Adipocyte (in vitro differentiated cells): ENCODE measurements at regions not wholly inside any gene's neighbourhood (a gene's known extent, or its start where the extent isn't known, plus 50 kb on each side); places are given as distances from the start of the nearest gene placed in this dataset.
"Not testable (repeated sequence)": the region's sequence is repeated elsewhere in the genome, so short reads cannot be mapped to it uniquely, and the experiment has no call there.

Experiments
- DNase-seq: peaks from one replicate; pipeline ENCODE4 v3.0.0-alpha.2; 2015; ENCODE audit warnings: low read depth
- H3K27me3 ChIP-seq: replicated peaks from 2 replicates; pipeline ENCODE4 v1.7.0; 2013; ENCODE audit warnings: mild to moderate bottlenecking, low read length, moderate library complexity; ENCODE audit not compliant: control insufficient read depth, insufficient read depth
- H3K36me3 ChIP-seq: 2 replicates; pipeline ENCODE4 v1.7.0; 2013; ENCODE audit warnings: low read length, mild to moderate bottlenecking, moderate library complexity; ENCODE audit not compliant: control insufficient read depth, insufficient read depth, severe bottlenecking
- H3K4me1 ChIP-seq: 2 replicates; pipeline ENCODE4 v1.7.0; 2013; ENCODE audit warnings: mild to moderate bottlenecking, low read length, moderate library complexity; ENCODE audit not compliant: control insufficient read depth, insufficient read depth
- H3K4me3 ChIP-seq: 2 replicates; pipeline ENCODE4 v1.7.0; 2013; ENCODE audit warnings: mild to moderate bottlenecking, low read length, moderate library complexity
- H3K9ac ChIP-seq: 2 replicates; pipeline ENCODE4 v1.7.0; 2013; ENCODE audit warnings: mild to moderate bottlenecking, low read length, moderate library complexity
- H3K9me3 ChIP-seq: 2 replicates; pipeline ENCODE4 v1.7.0; 2013; ENCODE audit warnings: mild to moderate bottlenecking, low read length, moderate library complexity; ENCODE audit not compliant: control insufficient read depth

DNA sequence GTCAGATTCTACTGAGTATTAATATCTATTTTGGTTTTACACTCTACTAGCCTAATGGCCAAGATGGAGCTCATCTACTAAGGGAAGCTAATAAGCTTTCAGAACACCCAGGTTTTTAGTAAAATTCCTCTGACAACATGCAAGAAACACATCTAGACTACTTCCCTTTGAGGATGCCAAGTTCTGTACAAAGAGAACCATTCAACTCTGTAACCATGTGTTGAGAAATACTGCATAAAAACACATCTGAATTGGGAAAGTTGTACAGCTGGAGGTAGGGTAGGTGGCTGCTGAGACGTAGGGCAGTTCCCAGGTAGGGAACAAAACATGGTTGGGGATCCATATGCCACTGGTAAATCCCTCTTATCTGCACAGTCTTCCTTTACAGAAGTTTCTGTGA is 66.2 kb downstream of the SC5D start:
- peaks cover 39% of the 10 kb centered on the region for H3K27me3 ChIP-seq
- DNase-seq, result no peak
- H3K4me1 ChIP-seq, result no peaks in the 10 kb centered on the region
- no peaks in the 10 kb centered on the region for H3K36me3 ChIP-seq
- no peaks in the 10 kb centered on the region for H3K9me3 ChIP-seq
- H3K9ac ChIP-seq, result no peak overlapping the region
- no peak overlapping the region for H3K4me3 ChIP-seq

DNA sequence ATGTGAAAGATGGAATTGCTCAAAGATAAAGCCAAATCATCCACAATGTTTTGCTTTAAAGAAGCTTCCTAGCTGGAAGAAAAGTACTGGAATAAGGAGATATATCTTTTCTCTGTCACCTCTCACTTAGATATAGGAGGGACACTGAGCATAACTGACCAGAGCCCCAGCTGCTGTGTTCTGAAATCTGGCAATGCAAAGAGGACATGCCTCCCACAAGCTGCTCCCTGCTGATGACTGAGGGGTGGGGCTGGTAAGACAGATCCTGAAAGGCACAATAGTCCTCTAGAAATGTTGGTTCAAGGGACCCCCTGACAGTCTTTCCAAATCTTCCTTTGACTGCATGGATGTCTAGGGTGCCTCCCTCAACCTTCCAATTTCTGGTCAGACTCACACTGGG is 67.0 kb downstream of the SC5D start:
- no peak overlapping the region for H3K4me3 ChIP-seq
- H3K36me3 ChIP-seq, result no peaks in the 10 kb centered on the region
- no peak overlapping the region for H3K9ac ChIP-seq
- H3K27me3 ChIP-seq, result peaks cover 40% of the 10 kb centered on the region
- no peaks in the 10 kb centered on the region for H3K9me3 ChIP-seq
- H3K4me1 ChIP-seq, result no peaks in the 10 kb centered on the region
- DNase-seq, result no peak

DNA sequence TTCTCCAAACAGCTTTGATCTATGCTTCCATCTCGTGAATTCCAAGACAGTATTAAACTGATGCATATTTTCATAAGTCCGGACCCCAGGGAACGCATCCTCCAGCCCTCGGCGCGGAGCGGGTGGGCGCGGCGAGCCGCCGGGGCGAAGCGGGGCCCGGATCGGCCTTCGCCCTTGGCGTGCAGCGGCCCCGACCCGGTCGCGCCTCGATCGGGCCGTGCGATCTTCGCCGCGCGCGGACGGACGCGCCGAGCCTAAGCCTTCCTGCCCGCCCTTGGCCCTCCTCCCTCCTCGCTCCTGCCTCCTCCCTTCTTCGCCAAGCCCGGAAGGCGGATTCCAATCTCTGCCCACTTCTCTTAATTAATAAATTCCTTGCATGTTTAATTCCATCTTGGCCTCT is 70.4 kb downstream of the SC5D start:
- not testable (repeated sequence) for H3K4me1 ChIP-seq, H3K9me3 ChIP-seq, H3K4me3 ChIP-seq, DNase-seq, H3K9ac ChIP-seq, H3K36me3 ChIP-seq
- peaks cover 48% of the 10 kb centered on the region for H3K27me3 ChIP-seq

DNA sequence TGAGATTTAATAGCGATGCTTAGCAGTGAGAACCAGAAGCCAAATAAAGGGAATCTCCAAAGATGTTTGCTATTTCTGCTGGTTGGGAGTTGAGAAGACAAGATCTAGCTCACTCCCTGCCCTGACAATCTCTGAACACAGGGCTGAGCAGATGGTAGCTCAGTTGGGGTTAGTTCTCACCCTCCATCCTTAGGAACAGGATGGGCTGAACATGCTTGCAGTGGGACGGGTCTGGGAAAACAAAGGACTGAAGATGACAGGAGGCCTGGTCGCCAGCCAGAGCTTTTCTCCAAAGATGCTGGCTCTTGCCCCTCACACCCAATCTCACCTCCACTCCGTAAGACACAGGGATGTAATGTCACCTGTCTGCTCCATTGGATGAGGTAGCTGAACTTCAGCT is 72.7 kb downstream of the SC5D start:
- no peak for DNase-seq
- H3K27me3 ChIP-seq, result peaks cover 59% of the 10 kb centered on the region
- no peak overlapping the region for H3K9ac ChIP-seq
- H3K4me3 ChIP-seq, result no peak overlapping the region
- no peaks in the 10 kb centered on the region for H3K4me1 ChIP-seq
- H3K36me3 ChIP-seq, result no peaks in the 10 kb centered on the region
- H3K9me3 ChIP-seq, result no peaks in the 10 kb centered on the region

DNA sequence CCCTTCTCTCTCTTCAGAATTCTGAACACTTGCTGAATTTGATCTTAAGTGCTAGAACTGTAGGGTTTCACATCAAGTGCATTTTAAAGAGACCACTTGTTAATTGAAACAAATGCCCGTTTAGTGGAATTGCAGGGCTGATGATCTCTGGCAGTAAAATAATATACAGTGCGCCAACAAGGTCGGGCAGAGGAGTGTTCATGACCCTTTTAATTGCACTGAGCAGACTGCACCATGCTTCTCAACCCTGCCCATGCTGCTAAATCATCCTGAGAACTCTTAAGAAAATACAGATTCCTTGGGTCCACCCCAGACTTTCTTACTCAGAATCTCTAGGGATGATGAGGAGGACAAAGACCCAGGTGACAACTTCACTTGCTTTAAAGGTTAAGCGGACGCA is 73.5 kb downstream of the SC5D start:
- H3K27me3 ChIP-seq, result peaks cover 61% of the 10 kb centered on the region
- H3K9me3 ChIP-seq, result no peaks in the 10 kb centered on the region
- no peak for DNase-seq
- H3K4me3 ChIP-seq, result no peak overlapping the region
- no peaks in the 10 kb centered on the region for H3K36me3 ChIP-seq
- no peak overlapping the region for H3K9ac ChIP-seq
- no peaks in the 10 kb centered on the region for H3K4me1 ChIP-seq

DNA sequence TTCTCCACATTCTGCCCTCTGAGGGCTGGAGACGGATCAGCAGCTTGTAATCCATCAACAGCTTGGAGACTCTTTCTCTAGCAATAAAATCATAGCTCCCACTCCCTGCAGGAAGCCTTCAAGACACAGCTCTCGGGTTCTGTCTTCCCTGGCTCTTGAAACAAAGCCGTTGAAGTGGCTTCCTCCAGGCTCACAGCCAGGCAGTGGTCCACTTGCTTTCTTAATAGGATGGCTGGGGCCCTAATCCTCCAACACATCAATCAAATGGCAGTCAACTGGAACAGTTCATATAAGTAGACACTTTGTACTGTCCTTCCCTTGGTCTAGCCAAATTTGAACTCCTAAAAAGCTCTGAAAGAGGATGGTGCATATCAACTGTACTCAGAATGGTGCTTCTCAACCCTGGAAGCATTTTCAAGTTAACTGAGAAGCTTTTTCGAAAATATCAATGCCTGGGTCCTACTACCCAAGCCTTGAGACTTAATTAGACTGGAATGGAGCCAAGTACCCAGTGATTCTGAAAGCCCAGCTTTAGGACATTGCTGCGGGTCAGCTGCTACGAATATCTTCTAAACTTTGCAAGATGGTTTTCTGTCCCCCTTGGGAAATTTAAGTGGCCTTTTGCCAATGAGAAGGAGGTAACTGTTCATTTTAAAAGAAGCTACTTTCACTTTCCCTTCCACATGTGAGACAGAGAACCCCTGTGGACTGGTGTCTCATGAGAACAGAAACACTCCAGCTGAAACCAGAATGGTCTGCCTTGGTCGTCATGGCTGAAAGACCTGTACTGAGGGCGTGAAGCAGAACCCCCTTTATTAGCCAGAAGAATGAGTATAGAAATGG is 74.7 kb downstream of the SC5D start:
- Histone ChIP-seq H3K36me3 (no peaks in the 10 kb centered on the region), H3K4me3 (no peak overlapping the region), H3K9me3 (no peaks in the 10 kb centered on the region), H3K9ac (no peak overlapping the region), H3K27me3 (peaks cover 66% of the 10 kb centered on the region), H3K4me1 (no peaks in the 10 kb centered on the region)
- peak; percentile 4 for DNase-seq

DNA sequence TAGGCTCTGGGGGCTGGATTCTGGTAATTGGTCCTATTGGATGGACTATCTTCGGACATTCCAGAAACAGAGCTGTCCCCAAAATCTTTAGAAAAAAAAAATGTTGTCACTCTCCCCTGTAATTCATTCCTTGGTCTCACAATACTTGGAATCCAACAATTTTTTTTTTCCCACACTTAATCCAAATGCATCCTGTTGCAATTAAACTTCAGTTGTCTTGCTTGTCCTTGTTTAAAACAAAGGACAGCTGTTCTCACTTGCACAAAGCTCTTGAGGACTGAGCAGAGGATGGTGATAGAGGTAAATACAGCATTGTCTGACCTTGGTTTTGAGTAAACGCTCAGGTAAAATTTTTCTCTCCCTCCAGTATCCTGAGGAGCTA is 75.3 kb downstream of the SC5D start:
- Histone ChIP-seq H3K36me3 (no peaks in the 10 kb centered on the region), H3K4me1 (no peaks in the 10 kb centered on the region), H3K4me3 (no peak overlapping the region), H3K9me3 (no peaks in the 10 kb centered on the region), H3K27me3 (peaks cover 67% of the 10 kb centered on the region), H3K9ac (no peak overlapping the region)
- no peak for DNase-seq

DNA sequence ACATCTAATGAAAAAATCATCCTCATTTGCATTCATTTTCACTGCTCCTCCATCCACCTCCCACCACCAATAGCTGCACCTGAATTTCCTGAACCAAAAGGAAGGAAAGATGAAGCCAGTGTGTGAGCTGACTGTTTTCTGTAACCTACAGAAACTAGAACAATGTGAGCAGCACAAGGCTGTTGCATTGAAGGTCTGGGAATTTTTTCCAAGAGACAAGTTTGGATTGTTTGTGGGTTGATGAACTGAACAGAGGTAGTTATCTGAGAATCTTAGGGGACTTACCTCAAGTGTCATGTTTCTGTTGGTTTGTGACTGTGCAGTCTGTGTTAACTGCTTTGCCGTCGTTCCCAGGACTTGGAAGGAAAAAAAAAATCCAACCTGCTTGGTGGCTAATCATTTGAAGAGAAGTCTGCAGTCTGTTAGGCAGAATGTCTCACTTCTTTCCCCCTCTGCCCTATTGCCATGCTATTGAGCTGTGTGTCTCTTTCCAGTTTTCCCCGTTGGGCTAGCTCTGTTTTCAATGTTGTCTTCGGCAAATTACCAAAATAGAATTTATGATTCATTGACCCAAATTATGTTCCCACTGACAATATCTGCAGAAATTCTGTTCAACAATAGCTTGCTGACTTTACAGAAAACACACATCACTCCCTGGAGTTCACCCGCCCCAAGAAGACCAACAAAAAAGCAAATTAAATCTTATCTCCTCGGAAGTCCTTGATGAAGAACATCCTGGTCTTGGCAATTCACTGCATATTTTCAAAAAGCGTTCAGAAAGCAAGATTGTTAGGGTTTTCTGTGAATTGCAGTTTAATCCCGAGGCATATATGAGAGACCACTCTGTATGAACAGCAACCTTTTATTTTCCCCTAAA is 76.0 kb downstream of the SC5D start:
- Histone ChIP-seq H3K4me3 (no peak overlapping the region), H3K4me1 (no peaks in the 10 kb centered on the region), H3K36me3 (no peaks in the 10 kb centered on the region), H3K9me3 (no peaks in the 10 kb centered on the region), H3K27me3 (peaks cover 72% of the 10 kb centered on the region), H3K9ac (no peak overlapping the region)
- no peak for DNase-seq

DNA sequence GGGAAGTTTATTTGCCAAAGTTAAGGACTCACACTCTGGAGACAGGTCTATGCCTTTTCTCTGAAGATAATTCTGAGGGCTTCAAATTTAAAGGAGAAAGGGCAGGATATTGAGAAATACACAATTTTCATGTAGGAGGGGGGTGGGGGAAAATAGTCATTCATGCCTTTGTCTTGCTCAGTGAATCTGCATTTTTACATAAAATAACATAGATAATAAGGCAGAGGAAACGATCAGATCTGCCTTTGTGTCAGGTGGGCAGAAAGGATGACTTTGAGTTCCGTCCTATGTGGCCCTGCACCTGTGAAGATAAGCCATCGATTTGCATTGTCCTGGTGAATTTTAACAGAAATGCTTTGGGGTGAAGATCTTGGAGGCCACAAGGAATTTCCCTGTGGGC is 76.8 kb downstream of the SC5D start:
- peaks cover 74% of the 10 kb centered on the region for H3K27me3 ChIP-seq
- no peak overlapping the region for H3K4me3 ChIP-seq
- no peak for DNase-seq
- no peaks in the 10 kb centered on the region for H3K4me1 ChIP-seq
- H3K9me3 ChIP-seq, result no peaks in the 10 kb centered on the region
- no peak overlapping the region for H3K9ac ChIP-seq
- H3K36me3 ChIP-seq, result no peaks in the 10 kb centered on the region

DNA sequence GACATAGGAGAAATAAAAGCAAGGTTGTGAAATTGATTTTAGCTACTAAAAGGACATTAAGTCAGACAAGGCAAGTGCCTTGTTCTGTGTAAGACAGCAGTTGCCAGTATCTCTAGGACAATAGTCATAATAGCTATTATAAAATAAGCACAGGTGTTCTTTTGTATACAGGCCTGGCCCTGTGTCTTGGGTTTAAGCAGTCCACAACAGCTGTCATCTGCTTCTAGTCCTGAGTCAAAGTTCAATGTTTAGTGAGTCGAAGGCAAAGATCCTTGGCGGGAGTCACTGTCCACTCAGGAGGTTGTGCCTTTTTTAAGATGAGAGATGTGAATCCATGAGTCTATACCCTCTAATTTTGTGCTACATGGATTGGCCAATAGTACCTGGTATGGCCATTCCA is 79.5 kb downstream of the SC5D start:
- H3K4me3 ChIP-seq, result no peak overlapping the region
- H3K36me3 ChIP-seq, result no peaks in the 10 kb centered on the region
- no peaks in the 10 kb centered on the region for H3K9me3 ChIP-seq
- H3K9ac ChIP-seq, result no peak overlapping the region
- no peak for DNase-seq
- H3K27me3 ChIP-seq, result peaks cover 55% of the 10 kb centered on the region
- no peaks in the 10 kb centered on the region for H3K4me1 ChIP-seq

DNA sequence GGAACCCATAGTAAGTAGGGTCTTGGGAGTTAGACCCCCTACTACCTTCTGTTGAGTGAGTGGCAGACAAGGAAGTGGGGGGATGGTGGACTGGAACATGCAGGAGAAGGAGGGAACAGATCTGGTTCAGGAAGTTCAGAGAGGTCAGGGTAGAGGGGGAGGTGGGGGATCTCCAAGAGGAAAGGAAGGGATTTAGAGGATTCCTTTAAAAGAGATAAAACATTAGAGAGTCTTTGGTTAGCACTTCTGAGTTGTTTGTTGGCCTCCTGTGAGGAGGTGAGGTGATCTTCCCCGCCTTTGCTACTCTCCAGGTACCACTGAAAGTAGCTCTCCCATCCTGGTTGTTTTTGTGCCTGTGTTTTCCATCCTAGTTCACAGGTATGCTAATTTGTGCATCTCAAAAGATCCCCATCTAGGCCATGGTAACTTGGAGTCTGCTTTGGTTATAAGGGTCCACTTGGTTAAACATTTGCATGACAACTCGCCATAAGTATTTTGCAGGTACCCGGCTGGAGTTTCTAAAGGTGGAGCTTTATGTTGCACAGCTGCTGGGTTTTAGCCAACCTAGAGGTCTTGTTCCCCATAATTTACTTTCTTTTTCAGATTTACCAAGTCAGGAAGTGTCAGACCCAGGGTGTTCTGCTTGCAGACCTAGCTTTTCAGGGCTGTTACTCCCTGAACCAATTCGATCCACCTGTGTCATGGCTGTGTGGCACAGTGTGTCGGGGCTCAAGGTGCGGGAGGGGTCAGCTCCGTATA is 79.3 kb upstream of the SORL1 start:
- Histone ChIP-seq H3K9ac (no peak overlapping the region), H3K9me3 (no peaks in the 10 kb centered on the region), H3K27me3 (peaks cover 46% of the 10 kb centered on the region), H3K36me3 (no peaks in the 10 kb centered on the region), H3K4me1 (no peaks in the 10 kb centered on the region), H3K4me3 (no peak overlapping the region)
- no peak for DNase-seq
